ENCODE measurements at regions not wholly inside any gene's neighbourhood (a gene's known extent, or its start where the extent isn't known, plus 50 kb on each side); places are given as distances from the start of the nearest gene placed in this dataset.

DNA sequence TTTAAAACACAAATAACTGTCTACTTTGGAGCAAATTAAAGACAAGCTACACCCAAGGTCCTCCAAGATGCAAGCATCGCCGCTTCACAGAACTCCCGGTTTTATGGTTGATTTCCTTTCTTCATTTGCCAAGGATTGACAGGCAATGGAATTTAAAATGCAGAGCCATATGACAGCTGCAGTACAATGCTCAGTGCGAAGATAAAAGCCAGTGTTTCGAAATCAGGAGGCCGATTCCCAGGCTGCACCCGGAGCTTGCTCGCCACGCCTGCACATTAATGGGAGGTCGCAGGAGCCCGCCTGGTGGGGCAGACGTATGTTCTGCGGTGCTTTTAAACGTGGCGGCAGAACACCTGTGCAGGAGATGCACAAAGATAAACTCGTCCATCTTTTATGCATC is 727.6 kb upstream of the SOX11 start:
- H4K20me1 ChIP-seq (ENCODE audit: insufficient read depth), result no peaks in the 10 kb centered on the region
- H2AFZ ChIP-seq (ENCODE audit: low read depth, low read length, poor library complexity, severe bottlenecking), result no peak overlapping the region
- no peak overlapping the region for H3K4me2 ChIP-seq (ENCODE audit: low read length)
- ATAC-seq (no peak), DNase-seq (ENCODE audit: low read depth, low spot score) (no peak)
- ChIA-PET POLR2A (no interaction called here), RAD21 (ENCODE audit: low non-redundant PET in 1 of 2, low total read pairs in 2 of 2, uncharacterized antibody in 2 of 2, unreplicated experiment in 2 of 2) (no interaction called here), CTCF (no interaction called here)
- H3K27me3 ChIP-seq (ENCODE audit: insufficient read depth, low read length), result no peaks in the 10 kb centered on the region
- no peak overlapping the region for H3K4me3 ChIP-seq (replicated peaks in 1 of 2; ENCODE audit: low read depth in 1 of 2, low read length in 2 of 2)
- H3K9me2 ChIP-seq (ENCODE audit: insufficient read depth), result no peaks in the 10 kb centered on the region
- H3K9ac ChIP-seq (ENCODE audit: low read length), result no peak overlapping the region
- H3K27ac ChIP-seq (ENCODE audit: low read depth, low read length), result no peak overlapping the region
- intact Hi-C loops (cut with micrococcal nuclease), result no loop called here
- TF ChIP-seq POLR2AphosphoS5 (IDR thresholded peaks at IDR 0.05; ENCODE audit: low read depth, low read length) (no peak), POLR2A (IDR thresholded peaks at IDR 0.05; ENCODE audit: borderline replicate concordance, extremely low read depth, insufficient read depth, insufficient read length) (no peak), FOSL1 (IDR thresholded peaks at IDR 0.05; ENCODE audit: low read depth) (no peak), JUND (IDR thresholded peaks at IDR 0.05) (no peak), TCF7L2 (IDR thresholded peaks at IDR 0.05; ENCODE audit: borderline replicate concordance, extremely low read depth, insufficient read depth, insufficient read length) (no peak), CBX3 (IDR thresholded peaks at IDR 0.05; ENCODE audit: low read depth) (no peak)
- H3K79me2 ChIP-seq (ENCODE audit: insufficient read depth, low read length), result no peaks in the 10 kb centered on the region
- H3K36me3 ChIP-seq (ENCODE audit: control insufficient read depth in 1 of 2, insufficient read depth in 2 of 2, low read length in 2 of 2), result no peaks in the 10 kb centered on the region
- H3K4me1 ChIP-seq (ENCODE audit: control insufficient read depth in 1 of 2, insufficient read depth in 2 of 2, low read length in 2 of 2), result no peaks in the 10 kb centered on the region
- peaks cover 18 to 20% of the 10 kb centered on the region in 2 experiments; a peak in 2 of 4 replicates for H3K9me3 ChIP-seq (ENCODE audit: control insufficient read depth in 1 of 2, insufficient read depth in 1 of 2, low read depth in 1 of 2, low read length in 2 of 2)
- no TSS peak for BruUV-seq (replicated peaks)

GRCh38 chr2:4965556-4966320 is 726.4 kb upstream of the SOX11 start:
- H3K79me2 ChIP-seq (ENCODE audit: insufficient read depth, low read length), result no peaks in the 10 kb centered on the region
- no peak overlapping the region for H3K9ac ChIP-seq (ENCODE audit: low read length)
- no peaks in the 10 kb centered on the region for H3K36me3 ChIP-seq (ENCODE audit: control insufficient read depth in 1 of 2, insufficient read depth in 2 of 2, low read length in 2 of 2)
- CTCF ChIA-PET, result no interaction called here
- H3K27ac ChIP-seq (ENCODE audit: low read depth, low read length), result no peak overlapping the region
- RAD21 ChIA-PET (ENCODE audit: low non-redundant PET in 1 of 2, low total read pairs in 2 of 2, uncharacterized antibody in 2 of 2, unreplicated experiment in 2 of 2), result no interaction called here
- H2AFZ ChIP-seq (ENCODE audit: low read depth, low read length, poor library complexity, severe bottlenecking), result no peak overlapping the region
- POLR2A ChIA-PET, result no interaction called here
- no peaks in the 10 kb centered on the region for H3K4me1 ChIP-seq (ENCODE audit: control insufficient read depth in 1 of 2, insufficient read depth in 2 of 2, low read length in 2 of 2)
- ATAC-seq (no peak), DNase-seq (ENCODE audit: low read depth, low spot score) (no peak)
- intact Hi-C loops (cut with micrococcal nuclease), result no loop called here
- no peaks in the 10 kb centered on the region for H3K27me3 ChIP-seq (ENCODE audit: insufficient read depth, low read length)
- TF ChIP-seq EGR1 (IDR thresholded peaks at IDR 0.05; ENCODE audit: low read depth), result no peak
- TF ChIP-seq EZH2 (IDR thresholded peaks at IDR 0.05), result no peak
- no peak for TF ChIP-seq ZFX (IDR thresholded peaks at IDR 0.05)
- TF ChIP-seq CBX3 (IDR thresholded peaks at IDR 0.05; ENCODE audit: low read depth), result no peak
- TF ChIP-seq SIN3A (IDR thresholded peaks at IDR 0.05; ENCODE audit: low read depth), result no peak
- no peak for TF ChIP-seq EZH2phosphoT487 (IDR thresholded peaks at IDR 0.05; ENCODE audit: borderline replicate concordance)
- TF ChIP-seq ZBTB33 (IDR thresholded peaks at IDR 0.05; ENCODE audit: extremely low read depth, insufficient replicate concordance, low read length), result no peak
- no peak for TF ChIP-seq TCF7L2 (IDR thresholded peaks at IDR 0.05; ENCODE audit: borderline replicate concordance, extremely low read depth, insufficient read depth, insufficient read length)
- TF ChIP-seq, protein P1, sequence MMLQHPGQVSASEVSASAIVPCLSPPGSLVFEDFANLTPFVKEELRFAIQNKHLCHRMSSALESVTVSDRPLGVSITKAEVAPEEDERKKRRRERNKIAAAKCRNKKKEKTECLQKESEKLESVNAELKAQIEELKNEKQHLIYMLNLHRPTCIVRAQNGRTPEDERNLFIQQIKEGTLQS (IDR thresholded peaks at IDR 0.05), result no peak
- no peak for TF ChIP-seq ELF1 (IDR thresholded peaks at IDR 0.05; ENCODE audit: borderline replicate concordance, low read depth)
- TF ChIP-seq SRF (IDR thresholded peaks at IDR 0.05; ENCODE audit: low read depth), result no peak
- no peak for TF ChIP-seq FOSL1 (IDR thresholded peaks at IDR 0.05; ENCODE audit: low read depth)
- no peak for TF ChIP-seq POLR2A (IDR thresholded peaks at IDR 0.05; ENCODE audit: borderline replicate concordance, extremely low read depth, insufficient read depth, insufficient read length)
- no peak for TF ChIP-seq YY1 (IDR thresholded peaks at IDR 0.05; ENCODE audit: extremely low read depth, insufficient replicate concordance, low read depth, low read length)
- TF ChIP-seq CEBPB (IDR thresholded peaks at IDR 0.05; ENCODE audit: low read depth), result no peak
- no peak for TF ChIP-seq JUND (IDR thresholded peaks at IDR 0.05)
- TF ChIP-seq ZNF274 (IDR thresholded peaks at IDR 0.05; ENCODE audit: low read depth, low read length), result no peak
- peaks cover 16 to 18% of the 10 kb centered on the region in 2 experiments; a peak in 2 of 4 replicates for H3K9me3 ChIP-seq (ENCODE audit: control insufficient read depth in 1 of 2, insufficient read depth in 1 of 2, low read depth in 1 of 2, low read length in 2 of 2)
- H3K4me3 ChIP-seq (replicated peaks in 1 of 2; ENCODE audit: low read depth in 1 of 2, low read length in 2 of 2), result no peak overlapping the region
- H3K9me2 ChIP-seq (ENCODE audit: insufficient read depth), result no peaks in the 10 kb centered on the region
- H4K20me1 ChIP-seq (ENCODE audit: insufficient read depth), result no peaks in the 10 kb centered on the region
- no TSS peak for BruUV-seq (replicated peaks)
- no peak overlapping the region for H3K4me2 ChIP-seq (ENCODE audit: low read length)
